GM21825 (cell line): ENCODE measurements at regions not wholly inside any gene's neighbourhood (a gene's known extent, or its start where the extent isn't known, plus 50 kb on each side); places are given as distances from the start of the nearest gene placed in this dataset.

Source experiments
- ATAC-seq: cut with Tn5 transposase; IDR thresholded peaks from one replicate; pipeline ENCODE4 v1.9.1; 2021; ENCODE audit warnings: mild to moderate bottlenecking, moderate library complexity; ENCODE audit not compliant: unreplicated experiment

DNA sequence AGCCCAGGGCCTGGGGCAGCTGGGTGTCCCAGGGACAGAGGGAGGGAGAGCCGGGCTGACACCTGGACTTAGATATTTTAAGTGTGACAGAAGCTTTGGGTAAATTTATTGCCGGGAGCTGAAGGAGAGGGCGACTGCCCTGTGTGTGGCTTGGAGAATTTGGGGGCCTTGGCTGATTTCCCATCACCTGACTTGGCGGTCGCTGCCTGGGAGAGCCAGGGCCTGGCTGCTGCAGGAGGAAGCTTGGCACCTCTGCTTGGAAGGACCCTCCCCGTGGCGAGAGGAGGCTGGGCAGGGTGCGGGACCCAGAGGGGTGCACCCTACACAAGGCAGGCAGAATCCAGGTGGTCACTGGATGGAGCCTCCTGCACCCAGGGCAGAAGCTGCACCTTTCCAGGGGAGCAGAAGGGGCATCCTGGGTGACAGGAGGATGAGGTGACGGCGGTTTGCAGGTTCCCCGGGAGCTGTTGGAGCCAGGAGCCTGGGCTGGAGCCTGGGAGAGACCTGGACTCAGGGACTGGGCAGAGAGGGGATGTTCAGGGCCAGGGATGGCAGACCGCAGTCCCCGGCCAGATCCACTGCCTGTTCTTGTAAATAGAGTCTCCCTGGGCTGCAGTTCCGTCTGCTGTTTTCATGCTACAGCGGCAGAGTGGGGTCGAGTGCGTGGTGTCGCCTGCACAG, 72.0 kb downstream of the RGS12 start:
- no peak for ATAC-seq

DNA sequence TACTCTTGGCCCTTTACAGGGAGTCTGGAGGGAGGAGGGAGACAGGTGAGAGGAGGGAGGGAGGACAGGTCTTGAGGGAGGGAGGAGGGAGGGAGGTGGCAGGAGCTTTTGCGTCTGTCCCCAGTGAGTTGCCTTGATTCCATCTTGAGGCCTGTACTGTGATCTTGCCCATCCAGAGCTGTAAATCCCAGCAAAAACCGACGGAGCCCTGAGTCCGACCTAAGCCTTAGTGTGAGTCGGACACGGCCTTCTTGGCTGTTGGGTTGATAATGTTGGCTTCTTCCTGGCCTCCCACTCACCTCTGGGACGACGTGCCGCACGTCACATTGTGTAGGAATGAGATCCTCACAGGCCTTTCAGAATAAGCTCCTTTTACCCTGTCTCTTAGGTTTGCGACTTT, 72.5 kb downstream of the RGS12 start:
- no peak for ATAC-seq

DNA sequence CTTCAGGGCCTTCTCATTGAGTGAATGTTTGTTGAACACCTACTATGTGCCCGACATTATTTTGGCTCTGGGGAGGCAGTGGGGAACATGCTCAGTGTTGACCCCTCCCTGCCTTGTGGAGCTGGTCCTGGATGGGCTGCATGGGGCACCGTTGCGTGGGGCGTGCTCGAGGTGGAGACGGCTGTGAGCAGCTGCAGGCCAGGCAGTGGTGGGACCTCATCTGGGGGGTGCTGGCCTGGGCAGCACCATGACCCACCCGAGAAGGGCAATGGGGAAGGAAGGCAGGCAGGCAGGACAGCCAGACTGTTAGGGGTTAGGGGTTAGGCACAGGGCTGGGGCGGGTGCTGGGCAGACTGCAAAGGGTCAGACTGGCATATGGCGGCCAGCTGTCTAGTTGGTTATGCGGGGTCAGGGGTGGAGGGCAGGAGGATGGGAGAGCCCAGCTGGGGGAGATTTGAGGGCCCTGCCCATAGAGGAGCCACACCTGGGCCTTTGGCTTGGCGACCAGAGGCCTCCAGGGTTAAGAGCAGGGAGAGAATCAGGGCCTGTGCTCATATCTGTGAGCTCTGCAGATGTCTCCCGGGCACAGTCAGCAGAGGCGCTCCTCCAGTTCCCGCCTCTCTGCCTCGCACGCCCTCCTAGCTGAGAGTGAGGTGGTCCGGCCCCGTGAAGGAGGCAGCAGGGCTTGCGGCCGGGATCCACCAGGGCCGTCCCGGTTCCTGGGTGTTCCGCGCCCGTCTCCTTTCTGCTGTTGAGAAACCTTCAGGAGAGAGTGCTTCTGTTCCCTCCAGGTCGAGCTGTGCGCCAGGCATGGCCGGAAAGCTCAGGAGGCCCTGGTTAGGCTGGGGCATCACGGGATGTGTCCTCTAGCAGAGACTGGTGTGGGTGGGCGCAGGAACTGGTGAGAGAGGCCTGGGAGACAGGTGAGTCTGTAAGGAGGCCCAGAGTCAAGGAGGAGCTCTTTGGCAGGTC, 73.3 kb downstream of the RGS12 start:
- no peak for ATAC-seq

DNA sequence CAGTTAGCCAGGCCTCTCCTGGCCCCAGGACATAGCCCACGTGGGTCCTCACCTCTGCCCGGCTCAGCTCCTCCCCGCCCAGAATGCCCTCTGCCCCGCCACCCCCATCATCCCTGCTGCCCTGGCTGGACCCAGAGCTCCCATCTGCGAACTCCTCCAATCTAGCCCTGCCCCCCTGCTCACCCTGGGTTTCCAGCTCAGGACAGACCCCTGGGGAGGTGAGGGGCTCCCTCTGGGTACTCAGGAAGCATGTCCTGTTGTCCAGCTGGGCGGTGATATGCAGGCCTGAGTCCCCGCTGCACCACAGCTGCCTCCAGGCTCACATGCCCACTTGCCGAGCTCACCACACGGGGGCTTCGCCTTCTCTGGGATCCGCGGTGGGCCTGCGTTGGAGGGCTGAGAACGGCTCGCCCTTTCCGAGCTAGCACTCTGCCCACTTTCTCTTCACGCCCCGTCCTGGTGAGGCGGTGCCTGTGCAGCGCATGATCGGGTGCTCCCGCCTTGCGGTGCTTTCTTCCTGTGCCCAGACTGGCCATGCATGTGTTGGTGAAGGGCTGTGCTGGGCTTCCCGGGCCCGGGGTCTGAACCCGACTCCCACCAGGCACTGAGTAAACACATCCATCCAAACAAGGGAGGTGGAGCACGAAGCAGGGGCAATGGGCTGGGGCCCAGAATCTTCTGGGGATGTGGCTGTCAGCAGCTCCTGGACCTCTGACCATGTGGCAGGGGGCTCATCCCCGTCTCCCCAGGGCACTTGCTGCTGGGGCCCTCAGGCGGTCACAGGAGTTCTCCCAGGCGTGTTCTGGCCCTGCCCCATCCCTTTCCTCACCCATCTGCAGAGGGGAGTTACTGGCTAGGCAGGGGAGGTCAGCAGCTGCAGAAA, 74.3 kb downstream of the RGS12 start:
- ATAC-seq, result no peak

DNA sequence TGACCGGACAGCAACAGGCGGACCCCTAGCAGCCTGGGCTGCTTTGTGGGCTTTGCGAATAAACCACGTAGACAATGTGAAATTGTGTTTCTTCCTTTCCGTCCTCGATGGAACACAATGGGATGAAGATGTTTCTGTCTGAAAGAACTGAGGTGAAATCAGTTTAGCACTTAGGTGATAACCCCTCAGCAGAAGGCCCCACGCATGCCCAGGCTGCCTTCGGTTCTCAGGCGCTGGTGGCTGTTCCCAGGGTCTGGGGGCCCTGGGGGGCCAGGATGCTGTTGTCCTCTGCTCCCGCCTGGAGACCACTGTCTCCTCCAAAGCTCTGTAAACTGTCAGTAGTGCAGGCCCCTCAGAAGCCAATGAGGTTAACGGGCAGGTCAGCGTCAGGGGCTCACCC, 73.9 kb upstream of the HGFAC start:
- ATAC-seq, result no peak

DNA sequence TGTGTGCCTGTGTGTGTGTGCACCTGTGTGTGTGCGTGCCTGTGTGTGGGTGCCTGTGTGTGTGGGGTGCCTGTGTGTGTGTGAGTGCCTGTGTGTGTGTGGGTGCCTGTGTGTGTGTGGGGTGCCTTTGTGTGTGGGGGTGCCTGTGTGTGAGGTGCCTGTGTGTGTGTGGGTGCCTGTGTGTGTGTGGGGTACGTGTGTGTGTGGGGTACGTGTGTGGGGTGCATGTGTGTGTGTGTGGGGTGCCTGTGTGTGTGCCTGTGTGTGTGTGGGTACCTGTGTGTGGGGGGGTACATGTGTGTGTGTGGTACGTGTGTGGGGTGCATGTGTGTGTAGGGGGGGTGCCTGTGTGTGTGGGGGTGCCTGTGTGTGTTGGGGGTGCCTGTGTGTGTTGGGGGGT, 73.4 kb upstream of the HGFAC start:
- no peak for ATAC-seq

DNA sequence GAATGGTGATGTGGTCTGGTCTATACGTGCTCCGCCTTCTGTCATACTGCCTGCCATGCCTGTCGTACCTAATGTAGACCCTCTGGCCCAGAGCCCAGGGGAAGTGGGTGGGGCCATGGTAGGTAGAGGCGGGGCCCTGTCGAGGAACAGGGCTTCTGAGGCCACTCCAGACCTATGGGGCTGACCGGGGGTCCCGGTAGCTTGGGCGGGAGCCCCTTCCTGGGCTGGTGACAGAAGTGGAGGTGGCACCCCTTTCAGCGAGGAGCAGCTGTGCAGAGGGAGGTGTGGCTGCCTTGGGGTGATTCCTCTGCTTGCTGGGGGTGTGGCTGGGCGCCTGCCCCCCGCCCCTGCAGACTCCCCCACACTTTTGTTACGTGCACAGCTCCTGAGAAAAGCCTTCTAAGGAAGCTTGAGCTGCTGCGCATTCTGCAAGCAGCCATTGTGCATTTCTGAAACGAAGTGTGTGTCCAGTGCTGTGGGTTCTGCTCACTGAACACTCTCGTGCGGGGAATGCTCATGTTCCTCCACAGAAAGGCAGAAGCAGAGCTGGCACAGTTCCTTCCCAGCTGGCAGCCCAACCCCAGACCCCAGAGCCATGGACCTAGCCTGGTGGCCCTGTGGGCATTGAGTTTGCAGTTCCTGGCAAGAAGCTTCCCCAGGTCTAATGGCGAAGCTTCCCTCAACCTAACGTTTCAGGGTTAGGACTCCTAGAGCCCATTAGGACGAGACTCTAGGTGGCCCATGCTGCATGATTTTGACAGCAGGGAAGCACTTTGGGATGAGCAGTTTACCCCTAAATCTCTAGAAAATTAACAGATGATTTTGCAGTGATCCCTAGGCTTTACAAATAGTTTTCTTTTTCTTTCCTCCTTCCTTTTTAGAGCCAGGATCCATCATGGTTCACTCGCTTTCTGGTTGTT, 72.7 kb upstream of the HGFAC start:
- no peak for ATAC-seq

DNA sequence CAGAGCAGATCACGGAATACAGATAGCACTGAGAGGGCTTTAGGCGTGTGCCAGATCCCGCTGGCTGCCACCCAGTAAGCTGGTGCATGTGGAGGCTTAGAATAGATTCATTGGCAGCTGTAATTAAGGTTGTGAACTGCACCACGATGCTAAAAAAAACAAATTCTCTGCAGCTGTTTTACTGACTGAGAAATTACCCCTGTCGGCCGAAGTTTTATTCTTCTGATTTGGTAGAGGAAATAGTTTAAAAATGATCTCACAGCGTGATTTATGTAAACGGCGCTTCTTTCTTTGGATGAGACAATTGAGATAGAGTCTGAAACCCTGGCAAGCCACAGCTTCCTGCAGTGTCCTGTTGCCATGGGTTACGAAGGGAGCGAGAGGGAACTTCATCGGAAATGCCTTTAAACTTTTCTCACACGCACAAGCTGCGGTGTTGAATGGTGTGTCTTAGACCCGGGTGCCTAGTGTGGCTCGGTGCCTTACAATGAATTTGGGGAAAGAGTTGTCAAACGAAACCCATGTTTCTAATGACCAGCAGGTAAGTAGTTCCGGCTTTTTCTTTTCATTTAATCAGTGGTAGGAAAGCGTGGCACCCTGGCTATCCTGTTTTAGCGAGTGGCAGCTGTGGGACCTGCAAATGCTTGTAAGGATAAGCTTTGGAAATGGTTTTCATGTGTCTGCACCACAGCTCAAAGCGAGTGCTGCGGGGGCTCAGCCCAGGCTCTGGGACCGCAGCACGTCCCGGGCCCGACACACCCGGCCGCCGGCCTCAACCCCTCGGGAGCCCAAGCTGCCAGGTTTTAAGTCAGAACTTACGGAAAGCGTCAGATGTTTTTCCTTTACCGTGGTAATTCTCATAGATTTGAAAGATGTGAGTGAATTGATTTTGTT, 71.7 kb upstream of the HGFAC start:
- ATAC-seq, result no peak

DNA sequence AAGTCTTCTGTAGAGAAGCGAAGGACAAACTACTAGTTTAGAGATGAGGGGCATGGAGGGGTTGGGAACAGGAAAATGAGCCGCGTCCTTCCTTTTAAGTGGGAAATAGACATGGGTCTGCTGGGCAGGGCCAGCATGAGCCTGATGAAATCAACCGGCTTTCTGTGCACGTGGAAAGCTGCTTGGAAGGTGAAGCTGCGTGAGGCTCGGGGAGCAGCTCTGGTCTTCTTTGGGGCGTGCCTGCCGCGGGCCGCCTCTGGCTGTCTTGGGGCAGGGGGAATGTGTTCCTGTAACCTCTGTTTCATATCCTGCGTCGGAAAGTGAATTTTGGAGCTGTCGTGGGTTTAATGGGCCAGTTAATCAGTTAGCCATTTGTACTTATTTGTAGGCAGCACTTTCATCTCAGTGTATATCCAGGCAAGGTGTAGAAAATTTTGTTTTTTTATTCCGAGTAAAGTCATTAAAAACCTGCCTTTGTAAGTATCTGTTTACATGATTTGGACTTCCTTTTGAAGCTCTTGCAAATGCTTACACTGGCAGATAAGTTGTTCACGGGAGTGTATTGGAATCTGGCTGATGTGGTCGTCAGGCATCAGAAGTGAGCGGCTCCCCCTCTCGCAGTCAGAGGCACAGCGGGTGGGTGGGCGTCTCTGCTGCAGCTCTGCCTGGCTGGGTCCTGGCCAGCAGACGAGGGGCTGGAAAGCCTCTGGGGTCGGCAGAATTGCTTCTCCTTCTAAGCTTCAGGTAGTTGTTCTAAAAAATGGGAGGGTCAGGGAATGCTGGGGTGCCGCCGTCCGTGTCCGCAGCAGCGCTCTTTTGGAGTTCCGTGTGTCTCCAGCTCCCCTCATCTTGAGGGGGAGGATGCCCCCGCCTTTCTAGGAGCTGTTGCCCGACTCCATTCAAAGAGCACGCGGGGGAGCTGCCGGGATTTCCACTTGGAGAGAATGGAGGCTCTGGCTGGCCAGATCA, 70.5 kb upstream of the HGFAC start:
- ATAC-seq, result no peak

DNA sequence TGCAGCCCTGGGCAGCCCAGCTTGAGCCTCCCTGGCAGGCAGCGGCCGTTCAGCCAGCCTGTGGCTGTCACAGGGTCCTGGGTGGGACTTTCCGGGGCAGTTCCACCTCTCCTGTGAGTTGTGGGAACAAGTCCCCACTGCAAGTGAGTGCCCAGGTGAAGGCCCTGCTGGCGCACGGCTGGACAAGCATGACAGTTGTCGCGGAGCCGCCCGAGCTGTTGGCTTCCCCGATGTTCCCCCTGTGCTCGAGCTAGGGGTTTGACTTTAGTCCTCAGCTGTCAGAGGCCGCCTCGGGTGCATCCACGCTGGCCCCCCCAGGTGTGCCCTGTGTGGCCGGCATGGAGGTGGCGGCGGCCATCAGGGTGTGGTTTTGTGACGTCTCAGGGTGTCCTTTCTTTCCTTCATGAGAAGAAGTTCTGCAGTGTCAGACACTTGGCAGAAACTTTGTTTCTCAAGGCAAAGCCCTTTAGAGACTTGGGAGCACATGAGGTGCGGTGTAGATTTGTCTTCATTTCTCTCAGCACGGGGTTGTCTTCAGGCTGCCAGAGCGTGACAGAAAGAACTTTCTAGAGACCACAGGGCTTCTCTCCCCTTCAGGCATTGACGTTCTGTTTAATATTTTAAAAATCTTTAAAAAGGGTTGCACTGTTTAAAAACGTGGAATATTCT, 69.4 kb upstream of the HGFAC start:
- ATAC-seq, result no peak

DNA sequence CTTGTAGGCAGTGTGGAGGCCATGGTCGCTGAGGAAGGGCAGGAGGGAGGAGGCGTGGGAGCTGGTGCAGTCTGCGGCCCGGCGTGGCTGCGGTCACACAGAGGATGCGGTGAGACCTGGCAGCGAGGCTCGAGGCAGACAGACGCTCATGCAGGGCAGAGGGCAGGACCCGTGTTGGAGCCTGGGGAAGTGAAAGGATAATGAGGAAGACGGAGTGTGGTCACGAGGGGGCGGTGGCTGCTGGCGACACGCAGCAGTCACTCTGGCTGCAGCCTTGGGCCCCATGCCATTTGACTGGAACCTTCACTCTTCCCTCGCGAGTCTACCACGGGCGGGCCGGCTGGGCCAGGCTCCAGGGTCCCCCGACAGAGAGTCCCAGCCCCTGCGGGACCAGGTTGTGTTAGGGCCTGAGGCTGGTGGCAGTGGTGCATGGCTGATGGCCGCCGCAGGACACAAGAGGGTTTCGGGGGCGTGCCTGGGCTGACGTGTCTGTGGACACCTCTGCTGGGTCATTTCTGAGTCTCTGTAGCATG, 68.8 kb upstream of the HGFAC start:
- ATAC-seq, result no peak

DNA sequence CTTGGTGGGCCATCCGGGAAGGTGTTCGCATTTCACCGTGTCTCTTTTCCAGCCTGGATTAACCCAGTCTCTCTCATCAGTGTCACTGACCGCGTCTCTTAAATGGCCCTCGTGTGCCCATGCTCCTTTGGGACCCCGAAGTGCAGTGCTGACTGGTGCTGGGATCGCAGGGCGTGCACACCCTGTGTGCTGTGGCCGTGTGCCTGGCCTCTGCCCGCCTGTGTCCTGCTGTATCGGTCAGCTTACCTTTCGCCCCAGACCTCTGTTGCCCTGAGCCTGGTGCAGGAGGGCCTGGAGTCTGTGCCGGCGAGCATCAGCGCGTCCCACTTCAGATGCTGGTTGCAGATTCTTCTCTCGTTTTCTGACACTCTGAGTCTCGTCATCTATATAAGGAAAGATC, 68.3 kb upstream of the HGFAC start:
- ATAC-seq, result no peak

DNA sequence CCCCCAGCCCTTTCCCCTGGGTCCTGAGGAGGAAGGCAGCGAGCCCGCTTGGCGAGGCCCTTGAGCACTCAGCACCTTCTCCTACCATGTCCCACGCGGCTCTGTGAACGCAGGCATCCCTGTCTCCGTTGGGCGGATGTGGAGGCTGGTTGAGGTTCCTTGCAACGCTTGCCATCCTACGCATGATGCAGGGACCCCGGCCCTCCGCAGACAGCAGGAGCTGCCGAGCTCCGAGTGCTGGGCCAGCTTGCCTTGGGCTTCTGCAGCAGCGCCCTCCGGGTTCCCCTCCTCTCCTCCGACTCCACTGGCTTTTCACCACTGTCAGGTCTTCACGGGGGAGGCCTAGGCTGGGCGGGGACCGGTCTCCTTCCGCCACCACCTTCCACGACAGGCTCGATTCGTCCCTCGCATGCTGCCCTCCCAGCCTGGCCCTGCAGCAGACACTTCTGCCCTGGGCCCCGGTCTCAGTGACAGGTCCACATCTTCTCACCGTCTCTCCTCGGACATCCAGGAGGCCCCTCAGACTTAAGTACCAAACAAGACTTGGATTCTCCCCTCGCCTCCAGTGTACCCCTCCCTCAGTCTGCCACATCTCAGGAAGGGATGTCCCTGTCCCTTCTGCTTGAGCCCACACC, 67.6 kb upstream of the HGFAC start:
- ATAC-seq, result no peak

DNA sequence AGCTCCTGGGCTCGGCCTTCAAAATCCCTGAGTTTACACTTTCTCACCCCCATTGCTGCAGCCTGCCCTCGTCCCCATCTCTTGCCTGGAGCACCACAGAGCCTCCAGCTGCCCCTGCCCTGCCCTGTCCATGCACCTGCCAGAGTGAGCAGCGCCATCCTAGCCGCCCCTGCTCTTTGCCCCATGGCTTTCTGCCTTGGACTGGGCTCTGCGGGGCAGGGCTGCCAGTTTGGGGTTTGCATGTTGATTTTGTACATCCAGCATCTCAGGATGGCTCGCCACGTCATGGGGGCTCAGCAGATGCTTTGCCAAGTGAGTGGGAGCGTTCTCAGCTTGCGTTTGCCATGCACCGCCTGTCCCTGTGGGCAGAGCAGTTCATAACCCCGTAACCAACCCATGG, 67.1 kb upstream of the HGFAC start:
- ATAC-seq, result no peak

DNA sequence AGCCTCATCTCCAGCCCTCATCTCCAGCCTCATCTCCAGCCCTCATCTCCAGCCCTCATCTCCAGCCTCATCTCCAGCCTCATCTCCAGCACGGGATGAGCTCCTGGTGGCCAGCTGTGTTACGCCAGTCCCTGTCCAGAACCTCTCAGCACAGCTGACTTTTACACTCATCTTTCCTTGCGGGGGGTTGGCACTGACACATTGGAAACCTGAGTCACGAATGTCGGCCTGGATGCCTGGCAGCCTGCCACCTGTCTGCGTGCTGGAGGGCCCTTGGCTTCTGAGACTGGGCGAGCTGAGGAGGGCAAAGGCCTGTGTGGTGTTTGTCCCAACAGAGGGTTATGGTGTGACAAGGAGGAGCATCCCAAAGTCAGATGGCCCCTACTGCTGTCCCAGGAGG, 66.1 kb upstream of the HGFAC start:
- no peak for ATAC-seq

DNA sequence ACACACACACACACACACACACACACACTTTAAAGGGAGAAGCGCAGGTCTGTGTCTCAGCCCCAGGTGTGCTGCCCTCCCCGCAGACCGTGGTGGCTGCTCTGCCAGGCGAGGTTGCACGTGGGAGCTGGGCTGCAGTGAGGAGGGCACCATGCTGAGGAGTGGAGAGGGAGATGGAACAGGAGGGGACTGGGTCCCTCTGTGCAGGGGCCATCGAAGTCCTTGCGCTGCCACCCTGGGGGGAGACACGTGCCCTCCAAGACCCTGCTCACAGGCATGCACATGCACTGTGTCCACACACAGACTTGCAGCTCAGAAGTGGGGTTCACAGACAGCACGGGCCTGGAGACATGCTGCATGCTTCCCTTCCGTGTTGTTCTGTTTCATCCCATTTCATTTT, 65.5 kb upstream of the HGFAC start:
- ATAC-seq, result no peak

DNA sequence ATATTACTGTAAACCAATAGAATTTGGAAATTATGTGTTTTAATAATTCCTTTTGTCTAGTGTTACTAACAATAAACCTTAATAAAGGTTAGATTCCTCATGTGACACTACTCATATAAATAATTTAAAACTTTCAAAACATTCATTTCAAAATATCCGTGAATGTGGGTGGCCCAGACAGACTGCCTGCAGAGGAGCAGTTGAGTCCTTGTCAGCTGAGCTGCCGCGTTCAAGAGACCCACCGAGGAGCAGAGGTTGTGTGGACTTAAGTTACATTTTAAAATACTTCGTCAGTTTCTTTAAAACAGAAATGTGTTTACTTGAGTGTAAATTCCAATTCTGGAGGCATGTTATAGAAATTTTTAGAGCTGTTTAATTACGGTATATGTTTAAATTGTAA, 64.2 kb upstream of the HGFAC start:
- no peak for ATAC-seq
